OCI-LY3 (cell line): ENCODE measurements at regions not wholly inside any gene's neighbourhood (a gene's known extent, or its start where the extent isn't known, plus 50 kb on each side); places are given as distances from the start of the nearest gene placed in this dataset.

Experiments
- H2AFZ ChIP-seq: fragments of 200-600, 300-600 bp; shearing (Covaris generic); 2 replicates; pipeline ENCODE4 v1.6.0; 2014; ENCODE audit warnings: antibody characterized with exemption, low read depth, low read length
- H3K27ac ChIP-seq: fragments of 200-600, 300-600 bp; sonication (generic); 2 replicates; pipeline ENCODE4 v1.5.1; 2014; ENCODE audit warnings: mild to moderate bottlenecking, low read length, moderate library complexity, mixed read lengths
- H3K27me3 ChIP-seq: fragments of 200-600, 300-600 bp; sonication (generic); 2 replicates; pipeline ENCODE4 v1.6.1; 2014; ENCODE audit warnings: low read depth, low read length, mixed read lengths
- H3K36me3 ChIP-seq: fragments of 200-600, 300-600 bp; sonication (generic); replicated peaks from 2 replicates; pipeline ENCODE3; 2014; ENCODE audit warnings: low read depth, low read length, mixed read lengths
- H3K4me1 ChIP-seq: fragments of 300-600, 200-600 bp; sonication (generic); 2 replicates; pipeline ENCODE4 v1.6.1; 2014; ENCODE audit warnings: low read length, mixed read lengths
- H3K4me2 ChIP-seq: fragments of 200-600, 300-600 bp; sonication (generic); 2 replicates; pipeline ENCODE4 v1.6.1; 2014; ENCODE audit warnings: low read length, mixed read lengths
- H3K4me3 ChIP-seq: fragments of 300-600, 200-600 bp; sonication (generic); 2 replicates; pipeline ENCODE4 v1.5.1; 2014; ENCODE audit warnings: antibody characterized with exemption, mild to moderate bottlenecking, low read length, moderate library complexity
- H3K79me2 ChIP-seq: fragments of 300-600, 200-600 bp; shearing (Covaris generic); 2 replicates; pipeline ENCODE4 v1.6.1; 2014; ENCODE audit warnings: mild to moderate bottlenecking, low read length, mixed read lengths
- H3K9ac ChIP-seq: fragments of 300-600, 200-600 bp; shearing (Covaris generic); 2 replicates; pipeline ENCODE4 v1.6.0; 2014; ENCODE audit warnings: mild to moderate bottlenecking, low read length, moderate library complexity
- H3K9me3 ChIP-seq: fragments of 200-600, 300-600 bp; shearing (Covaris generic); 2 replicates; pipeline ENCODE4 v1.6.1; 2014; ENCODE audit warnings: low read length, mixed read lengths; ENCODE audit not compliant: insufficient read depth
- H4K20me1 ChIP-seq: fragments of 200-600, 300-600 bp; sonication (generic); 2 replicates; pipeline ENCODE4 v1.6.1; 2016; ENCODE audit warnings: low read length, mixed read lengths; ENCODE audit not compliant: insufficient read depth
- CTCF ChIP-seq: fragments of 200-600, 300-600 bp; sonication (generic); IDR thresholded peaks from 2 replicates; pipeline ENCODE4 v1.5.1; 2014; ENCODE audit warnings: antibody characterized with exemption, low read length, low read depth
- EZH2phosphoT487 ChIP-seq: fragments of 200-600 bp; shearing (Covaris generic); IDR thresholded peaks from 2 replicates; pipeline ENCODE4 v1.6.1; 2018; ENCODE audit warnings: antibody characterized with exemption, mixed run types, low read depth

GRCh38 chr10:10911471-10911921 lies 106.2 kb upstream of the CELF2 start:
- H3K4me1 ChIP-seq, result no peaks in the 10 kb centered on the region
- H3K9me3 ChIP-seq, result no peaks in the 10 kb centered on the region
- H3K27ac ChIP-seq, result no peak overlapping the region
- no peak overlapping the region for H3K4me2 ChIP-seq
- H3K27me3 ChIP-seq, result peaks cover 4% of the 10 kb centered on the region; the same call in 1 of the 2 replicates
- no peak overlapping the region for H2AFZ ChIP-seq
- H3K36me3 ChIP-seq, result no peaks in the 10 kb centered on the region
- no peak overlapping the region for H3K4me3 ChIP-seq
- TF ChIP-seq EZH2phosphoT487 (no peak), CTCF (no peak)
- no peak overlapping the region for H3K9ac ChIP-seq
- H3K79me2 ChIP-seq, result no peaks in the 10 kb centered on the region
- H4K20me1 ChIP-seq, result no peaks in the 10 kb centered on the region

GRCh38 chr10:10914144-10914543 lies 103.5 kb upstream of the CELF2 start:
- Histone ChIP-seq H3K27me3 (peaks cover 4% of the 10 kb centered on the region; the same call in 1 of the 2 replicates), H4K20me1 (no peaks in the 10 kb centered on the region), H3K4me1 (no peaks in the 10 kb centered on the region), H3K4me2 (no peak overlapping the region), H2AFZ (no peak overlapping the region), H3K9ac (no peak overlapping the region), H3K27ac (no peak overlapping the region), H3K79me2 (no peaks in the 10 kb centered on the region), H3K9me3 (no peaks in the 10 kb centered on the region), H3K4me3 (no peak overlapping the region), H3K36me3 (no peaks in the 10 kb centered on the region)
- no peak for TF ChIP-seq EZH2phosphoT487
- no peak for TF ChIP-seq CTCF

- Histone ChIP-seq H3K27ac (no peak overlapping the region), H3K4me2 (no peak overlapping the region), H3K9me3 (no peaks in the 10 kb centered on the region), H4K20me1 (no peaks in the 10 kb centered on the region), H3K4me1 (no peaks in the 10 kb centered on the region), H3K9ac (no peak overlapping the region), H3K4me3 (no peak overlapping the region), H3K36me3 (no peaks in the 10 kb centered on the region), H3K79me2 (no peaks in the 10 kb centered on the region), H3K27me3 (no peaks in the 10 kb centered on the region), H2AFZ (no peak overlapping the region)
- TF ChIP-seq CTCF (no peak), EZH2phosphoT487 (no peak)
These were observed 102.5 kb upstream of the CELF2 start for GRCh38 chr10:10915215-10915614.

- Histone ChIP-seq H4K20me1 (no peaks in the 10 kb centered on the region), H3K79me2 (no peaks in the 10 kb centered on the region), H3K27ac (no peak overlapping the region), H3K36me3 (no peaks in the 10 kb centered on the region), H3K4me3 (no peak overlapping the region), H3K27me3 (no peaks in the 10 kb centered on the region), H3K9ac (no peak overlapping the region), H3K4me2 (no peak overlapping the region), H3K9me3 (no peaks in the 10 kb centered on the region), H3K4me1 (no peaks in the 10 kb centered on the region), H2AFZ (no peak overlapping the region)
- TF ChIP-seq EZH2phosphoT487, result no peak
These were observed 100.6 kb upstream of the CELF2 start for GRCh38 chr10:10917031-10917430.

GRCh38 chr10:10919976-10920375 lies 97.7 kb upstream of the CELF2 start:
- Histone ChIP-seq H3K4me2 (no peak overlapping the region), H4K20me1 (no peaks in the 10 kb centered on the region), H3K36me3 (no peaks in the 10 kb centered on the region), H3K27ac (no peak overlapping the region), H3K9me3 (no peaks in the 10 kb centered on the region), H3K4me3 (no peak overlapping the region), H3K4me1 (no peaks in the 10 kb centered on the region), H3K9ac (no peak overlapping the region), H3K27me3 (no peaks in the 10 kb centered on the region), H3K79me2 (no peaks in the 10 kb centered on the region), H2AFZ (no peak overlapping the region)
- no peak for TF ChIP-seq CTCF
- TF ChIP-seq EZH2phosphoT487, result no peak
